Activated CD8-positive, alpha-beta T cell treated with anti-CD3 and anti-CD28 coated beads, Interleukin-2, amount 10 ng/mL, durations not matched to agents 7 days and 5 days (primary cell): ENCODE measurements at regions not wholly inside any gene's neighbourhood (a gene's known extent, or its start where the extent isn't known, plus 50 kb on each side); places are given as distances from the start of the nearest gene placed in this dataset.
"Not testable (repeated sequence)": the region's sequence is repeated elsewhere in the genome, so short reads cannot be mapped to it uniquely, and the experiment has no call there.

Experiments used
- ATAC-seq: fragments of 150-1000 bp; cut with Tn5 transposase; one replicate; pipeline ENCODE4 v1.10.0; 2021; ENCODE audit warnings: moderate library complexity
- CTCF ChIA-PET: fragments of 350-600 bp; sonication (Branson Sonifier 250); formaldehyde crosslinking; loops from one replicate; lab custom pipeline; 2021; ENCODE audit warnings: antibody characterized with exemption; lab: Charles Lee
- POLR2A ChIA-PET: fragments of 350-600 bp; sonication (Branson Sonifier 250); formaldehyde crosslinking; loops from one replicate; lab custom pipeline; 2021; ENCODE audit warnings: antibody characterized with exemption; lab: Charles Lee
- DNase-seq: peaks from one replicate; pipeline ENCODE4 v3.0.0-alpha.2; 2020
- H3K27ac Mint-ChIP-seq: one replicate; pipeline ENCODE4 v1.8.0; 2021; ENCODE audit warnings: mild to moderate bottlenecking, mixed read lengths
- H3K27me3 Mint-ChIP-seq: one replicate; pipeline ENCODE4 v1.8.0; 2021; ENCODE audit warnings: low read depth, mixed read lengths
- H3K36me3 Mint-ChIP-seq: one replicate; pipeline ENCODE4 v1.8.0; 2021; ENCODE audit warnings: low read depth, mixed read lengths
- H3K4me1 Mint-ChIP-seq: one replicate; pipeline ENCODE4 v1.8.0; 2021; ENCODE audit warnings: low read depth, mixed read lengths
- H3K4me3 Mint-ChIP-seq: one replicate; pipeline ENCODE4 v1.8.0; 2021; ENCODE audit warnings: mild to moderate bottlenecking, mixed read lengths
- H3K9me3 Mint-ChIP-seq: one replicate; pipeline ENCODE4 v1.8.0; 2022; ENCODE audit warnings: mixed read lengths; ENCODE audit not compliant: insufficient read depth

DNA sequence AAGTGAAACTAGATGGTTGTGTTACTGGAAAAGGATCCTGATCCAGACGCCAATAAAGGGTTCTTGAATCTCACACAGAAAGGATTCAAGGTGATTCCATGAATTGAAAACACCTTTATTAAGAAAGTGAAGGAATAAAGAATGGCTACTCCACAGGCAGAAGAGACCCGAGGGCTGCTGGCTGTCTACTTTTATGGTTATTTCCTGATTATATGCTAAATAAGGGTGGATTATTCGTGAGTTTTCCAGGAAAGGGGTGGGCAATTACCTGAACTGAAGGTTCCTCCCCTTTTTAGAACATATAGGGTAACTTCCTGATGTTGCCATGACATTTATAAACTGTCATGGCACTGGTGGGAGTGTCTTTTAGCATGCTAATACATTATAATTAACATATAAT is 50.9 kb upstream of the WARS2 start:
- ChIA-PET POLR2A (no interaction called here), CTCF (no interaction called here)
- peaks cover 14% of the 10 kb centered on the region for H3K36me3 Mint-ChIP-seq
- H3K4me3 Mint-ChIP-seq, result no peak overlapping the region
- no peaks in the 10 kb centered on the region for H3K9me3 Mint-ChIP-seq
- DNase-seq, result no peak
- H3K27me3 Mint-ChIP-seq, result no peaks in the 10 kb centered on the region
- ATAC-seq, result no peak
- no peak overlapping the region for H3K27ac Mint-ChIP-seq
- peaks cover 2% of the 10 kb centered on the region for H3K4me1 Mint-ChIP-seq

DNA sequence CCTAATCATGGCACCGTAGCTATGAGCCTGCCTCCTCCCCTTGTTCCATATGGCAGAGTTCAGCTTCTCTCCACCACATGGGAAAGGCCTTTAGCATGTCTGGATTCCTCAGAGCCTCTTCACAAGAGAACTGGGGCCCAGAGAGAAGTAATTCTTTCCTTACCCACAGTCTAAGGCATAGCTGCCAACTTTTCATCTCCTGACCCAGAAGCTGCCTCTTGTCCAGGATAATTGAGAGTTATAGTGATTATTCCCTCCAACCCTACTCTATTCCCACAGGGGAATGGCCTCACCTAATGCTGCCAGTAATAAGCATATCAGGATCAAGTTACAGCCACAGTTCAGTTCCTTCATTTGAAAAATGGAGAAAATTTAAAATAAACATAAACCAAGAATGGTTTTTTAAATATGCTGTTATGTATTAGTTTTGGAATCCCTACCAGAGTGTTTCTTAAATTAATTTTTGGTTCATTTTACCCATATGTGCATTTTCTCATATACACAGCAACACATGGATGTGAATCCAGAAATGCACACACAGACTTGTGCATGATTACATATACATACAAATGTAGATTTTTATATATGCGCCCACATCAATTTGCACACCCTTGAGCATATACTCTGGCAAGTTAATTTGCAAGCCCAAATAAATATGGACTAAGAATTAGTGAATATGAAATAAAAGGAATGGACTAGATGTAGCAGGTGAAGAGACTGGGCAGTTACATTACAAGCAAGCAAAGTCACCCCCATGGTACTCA is 63.9 kb upstream of the WARS2 start:
- H3K27me3 Mint-ChIP-seq, result no peaks in the 10 kb centered on the region
- no peak overlapping the region for H3K27ac Mint-ChIP-seq
- CTCF ChIA-PET, result no interaction called here
- H3K9me3 Mint-ChIP-seq, result peaks cover 5% of the 10 kb centered on the region
- no peaks in the 10 kb centered on the region for H3K36me3 Mint-ChIP-seq
- POLR2A ChIA-PET, result no interaction called here
- H3K4me1 Mint-ChIP-seq, result no peaks in the 10 kb centered on the region
- DNase-seq (no peak), ATAC-seq (no peak)
- no peak overlapping the region for H3K4me3 Mint-ChIP-seq

DNA sequence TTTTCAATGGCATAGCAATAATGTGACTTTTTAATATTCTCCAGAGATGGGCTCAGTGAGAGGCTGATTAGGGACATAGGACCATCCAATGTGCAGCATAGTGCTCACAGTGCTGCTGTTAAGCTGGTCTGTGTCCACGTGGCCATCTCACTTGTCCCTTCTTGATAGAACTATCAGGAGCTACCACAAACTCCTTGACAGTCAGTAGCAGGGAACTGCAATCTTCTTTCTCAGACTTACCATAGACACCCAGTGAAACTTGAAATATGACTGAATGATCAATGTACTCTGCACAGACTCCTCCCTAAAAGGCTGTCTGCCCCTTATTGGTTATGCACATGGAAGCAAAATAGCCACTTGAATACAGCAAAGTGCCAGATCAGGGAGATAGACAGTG is 64.5 kb upstream of the WARS2 start:
- no peak for ATAC-seq
- ChIA-PET CTCF (no interaction called here), POLR2A (no interaction called here)
- no peak for DNase-seq
- H3K4me1 Mint-ChIP-seq, result no peaks in the 10 kb centered on the region
- no peak overlapping the region for H3K27ac Mint-ChIP-seq
- H3K27me3 Mint-ChIP-seq, result no peaks in the 10 kb centered on the region
- peaks cover 4% of the 10 kb centered on the region for H3K9me3 Mint-ChIP-seq
- H3K4me3 Mint-ChIP-seq, result no peak overlapping the region
- H3K36me3 Mint-ChIP-seq, result no peaks in the 10 kb centered on the region

DNA sequence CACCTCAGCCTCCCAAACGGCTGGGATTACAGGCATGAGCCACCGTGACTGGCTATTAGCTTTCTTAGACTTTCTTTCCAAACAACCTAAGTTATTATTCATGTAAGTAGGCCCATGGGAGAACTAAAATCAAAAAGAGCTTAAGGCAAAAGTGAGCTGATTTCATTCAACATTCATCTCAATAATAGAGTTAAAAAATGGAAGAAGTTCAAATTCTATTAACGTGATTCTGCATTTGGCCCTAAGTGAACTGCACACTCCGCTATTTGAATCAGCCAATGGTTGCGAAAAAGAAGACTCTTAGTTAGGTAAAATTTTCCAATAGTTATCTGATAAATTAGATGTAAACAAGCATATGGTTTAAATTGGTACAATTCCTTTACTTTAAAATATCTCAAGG is 68.6 kb upstream of the WARS2 start:
- Mint-ChIP-seq H3K36me3 (no peaks in the 10 kb centered on the region), H3K27me3 (no peaks in the 10 kb centered on the region), H3K9me3 (no peaks in the 10 kb centered on the region), H3K27ac (no peak overlapping the region), H3K4me3 (no peak overlapping the region), H3K4me1 (no peaks in the 10 kb centered on the region)
- ChIA-PET CTCF (no interaction called here), POLR2A (no interaction called here)
- no peak for ATAC-seq
- no peak for DNase-seq

DNA sequence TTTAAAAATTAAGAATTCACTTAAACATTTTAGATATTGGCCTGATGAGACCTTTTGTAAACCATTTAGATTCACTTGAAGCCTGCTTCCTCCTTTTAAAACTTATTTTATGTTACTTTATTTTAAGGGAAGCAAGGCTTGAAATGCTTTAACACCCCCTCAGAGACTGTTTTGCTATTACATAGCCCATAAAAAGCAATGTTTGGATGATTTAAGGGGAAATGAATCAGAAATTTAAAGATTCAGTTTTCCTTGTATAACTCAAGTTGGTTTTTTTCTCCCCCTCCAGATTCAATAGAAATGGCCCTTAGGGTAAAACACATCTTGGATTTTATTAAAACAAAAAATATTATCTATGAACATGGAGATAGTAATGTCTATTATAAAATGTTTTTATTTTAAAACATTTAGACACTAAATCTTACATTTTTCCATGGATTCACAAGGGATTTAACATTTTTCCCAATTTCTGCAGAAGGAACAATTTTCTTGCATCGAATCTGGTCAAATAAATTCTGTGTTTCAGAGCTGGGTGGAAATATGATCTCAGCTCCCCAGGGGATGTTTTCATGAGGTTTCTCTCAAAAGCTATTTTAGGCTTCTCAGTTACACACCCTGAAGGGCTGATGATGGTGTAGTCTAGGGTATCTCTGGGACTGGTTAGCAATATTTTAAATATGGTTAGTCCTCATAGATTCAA is 69.3 kb upstream of the WARS2 start:
- H3K4me1 Mint-ChIP-seq, result no peaks in the 10 kb centered on the region
- no peak overlapping the region for H3K4me3 Mint-ChIP-seq
- DNase-seq (no peak), ATAC-seq (no peak)
- no peaks in the 10 kb centered on the region for H3K27me3 Mint-ChIP-seq
- CTCF ChIA-PET, result no interaction called here
- H3K36me3 Mint-ChIP-seq, result no peaks in the 10 kb centered on the region
- no peaks in the 10 kb centered on the region for H3K9me3 Mint-ChIP-seq
- POLR2A ChIA-PET, result no interaction called here
- no peak overlapping the region for H3K27ac Mint-ChIP-seq

DNA sequence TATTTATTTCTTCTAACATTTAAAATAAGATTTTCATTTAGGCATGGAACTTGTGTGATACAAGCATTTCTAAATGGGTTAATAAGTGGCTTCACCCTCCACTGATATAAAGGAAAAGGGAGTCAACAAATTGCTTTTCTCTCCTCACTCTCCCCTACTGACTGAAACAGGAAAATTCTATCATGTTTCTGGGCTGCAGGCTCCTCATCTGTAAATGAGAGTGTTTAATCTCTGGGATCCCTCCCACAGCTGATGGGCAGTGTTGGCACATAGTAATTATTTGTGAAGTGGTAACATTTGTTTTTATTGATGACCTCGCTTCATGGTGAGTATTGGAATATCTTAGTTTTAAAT is 69.8 kb upstream of the WARS2 start:
- ChIA-PET POLR2A (no interaction called here), CTCF (no interaction called here)
- Mint-ChIP-seq H3K4me3 (no peak overlapping the region), H3K9me3 (no peaks in the 10 kb centered on the region), H3K36me3 (no peaks in the 10 kb centered on the region), H3K4me1 (no peaks in the 10 kb centered on the region), H3K27ac (no peak overlapping the region), H3K27me3 (no peaks in the 10 kb centered on the region)
- DNase-seq (no peak), ATAC-seq (no peak)

DNA sequence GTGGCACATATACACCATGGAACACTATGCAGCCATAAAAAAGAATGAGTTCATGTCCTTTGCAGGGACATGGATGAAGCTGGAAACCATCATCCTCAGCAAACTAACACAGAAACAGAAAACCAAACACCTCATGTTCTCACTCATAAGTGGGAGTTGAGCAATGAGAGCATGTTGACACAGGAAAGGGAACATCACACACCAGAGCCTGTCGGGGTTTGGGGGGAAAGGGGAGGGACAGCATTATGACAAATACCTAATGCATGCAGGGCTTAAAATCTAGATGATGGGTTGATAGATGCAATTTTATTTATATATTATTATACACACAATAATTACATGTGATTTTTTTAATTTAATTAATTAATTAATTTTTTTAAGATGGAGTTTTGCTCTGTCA is 72.8 kb upstream of the WARS2 start:
- CTCF ChIA-PET, result not testable (repeated sequence)

DNA sequence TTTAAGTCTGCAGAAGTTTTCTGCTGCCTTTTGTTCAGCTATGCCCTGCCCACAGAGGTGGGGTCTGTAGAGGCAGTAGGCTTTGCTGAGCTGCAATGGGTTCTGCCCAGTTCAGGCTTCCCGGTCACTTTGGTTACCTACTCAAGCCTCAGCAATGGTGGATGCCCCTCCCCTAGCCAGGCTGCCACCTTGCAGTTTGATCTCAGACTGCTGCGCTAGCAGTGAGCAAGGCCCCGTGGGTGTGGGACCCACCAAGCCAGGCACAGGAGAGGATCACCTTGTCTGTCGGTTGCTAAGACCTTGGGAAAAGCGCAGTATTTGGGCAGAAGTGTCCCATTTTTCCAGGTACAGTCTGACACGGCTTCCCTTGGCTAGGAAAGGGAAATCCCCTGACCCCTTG is 74.5 kb upstream of the WARS2 start:
- H3K4me3 Mint-ChIP-seq, H3K36me3 Mint-ChIP-seq, H3K27ac Mint-ChIP-seq, DNase-seq, CTCF ChIA-PET, POLR2A ChIA-PET, H3K9me3 Mint-ChIP-seq, H3K4me1 Mint-ChIP-seq, H3K27me3 Mint-ChIP-seq, ATAC-seq: not testable (repeated sequence)

More for the DNA sequence above, 72.8 kb upstream of the WARS2 start:
- H3K4me3 Mint-ChIP-seq, POLR2A ChIA-PET, H3K36me3 Mint-ChIP-seq, H3K9me3 Mint-ChIP-seq, ATAC-seq, H3K4me1 Mint-ChIP-seq, H3K27me3 Mint-ChIP-seq, H3K27ac Mint-ChIP-seq, DNase-seq: not testable (repeated sequence)

GRCh38 chr1:119217309-119217828 is 76.9 kb upstream of the WARS2 start:
- no peak for ATAC-seq
- Mint-ChIP-seq H3K4me1 (no peaks in the 10 kb centered on the region), H3K36me3 (no peaks in the 10 kb centered on the region), H3K27me3 (no peaks in the 10 kb centered on the region), H3K9me3 (no peaks in the 10 kb centered on the region), H3K27ac (no peak overlapping the region), H3K4me3 (no peak overlapping the region)
- ChIA-PET CTCF (no interaction called here), POLR2A (no interaction called here)
- DNase-seq, result no peak

- Mint-ChIP-seq H3K36me3 (no peaks in the 10 kb centered on the region), H3K27me3 (no peaks in the 10 kb centered on the region), H3K9me3 (no peaks in the 10 kb centered on the region), H3K4me1 (no peaks in the 10 kb centered on the region), H3K4me3 (no peak overlapping the region), H3K27ac (no peak overlapping the region)
- ChIA-PET CTCF (no interaction called here), POLR2A (no interaction called here)
- DNase-seq, result no peak
- ATAC-seq, result no peak
Observed at GRCh38 chr1:119219711-119220110, 79.3 kb upstream of the WARS2 start.

- no peak for DNase-seq
- no peak for ATAC-seq
- CTCF ChIA-PET, result no interaction called here
- Mint-ChIP-seq H3K4me1 (no peaks in the 10 kb centered on the region), H3K36me3 (no peaks in the 10 kb centered on the region), H3K27me3 (no peaks in the 10 kb centered on the region), H3K27ac (no peak overlapping the region), H3K4me3 (no peak overlapping the region), H3K9me3 (no peaks in the 10 kb centered on the region)
- POLR2A ChIA-PET, result no interaction called here
Observed at GRCh38 chr1:119220991-119221390, 80.5 kb upstream of the WARS2 start.

- H3K27ac Mint-ChIP-seq, result no peak overlapping the region
- ChIA-PET POLR2A (no interaction called here), CTCF (no interaction called here)
- DNase-seq, result no peak
- H3K27me3 Mint-ChIP-seq, result no peaks in the 10 kb centered on the region
- ATAC-seq, result no peak
- H3K4me1 Mint-ChIP-seq, result no peaks in the 10 kb centered on the region
- H3K4me3 Mint-ChIP-seq, result no peak overlapping the region
- no peaks in the 10 kb centered on the region for H3K9me3 Mint-ChIP-seq
- H3K36me3 Mint-ChIP-seq, result no peaks in the 10 kb centered on the region
Observed at GRCh38 chr1:119222271-119222670, 81.8 kb upstream of the WARS2 start.
